Naive thymus-derived CD8-positive, alpha-beta T cell (primary cell): ENCODE measurements at regions not wholly inside any gene's neighbourhood (a gene's known extent, or its start where the extent isn't known, plus 50 kb on each side); places are given as distances from the start of the nearest gene placed in this dataset.
A peak's percentile ranks its signal among the peaks of the same experiment; 100 is the strongest.

Source experiments
- ATAC-seq, 2 donors: fragments of 150-1000 bp; cut with Tn5 transposase in 1 of 2; sonication (Bioruptor Pico), chemical (Tn5 transposase) in 1 of 2; 1 replicate in 1 of 2; 2 replicates in 1 of 2; pipeline ENCODE4 v1.10.0; 2021; ENCODE audit warnings: mild to moderate bottlenecking in 2 of 2, moderate library complexity in 2 of 2
- POLR2A ChIA-PET: fragments of 350-600 bp; sonication (Branson Sonifier 250); formaldehyde crosslinking; loops from one replicate; lab custom pipeline; 2021; ENCODE audit warnings: antibody characterized with exemption; lab: Charles Lee
- DNase-seq, 10 donors: peaks; one replicate each; pipeline versions ENCODE4 v3.0.0 to v3.0.0-alpha.2; 2020 to 2022
- H3K27ac Mint-ChIP-seq, 10 donors: one replicate each; pipeline ENCODE4 v1.8.0; 2020 to 2022; ENCODE audit warnings: mild to moderate bottlenecking in 10 of 10, mixed read lengths in 10 of 10, moderate library complexity in 4 of 10, inconsistent platforms in 1 of 10
- H3K27me3 Mint-ChIP-seq, 5 donors: one replicate each; pipeline ENCODE4 v1.8.0; 2021 to 2022; ENCODE audit warnings: mixed read lengths in 5 of 5
- H3K36me3 Mint-ChIP-seq, 3 donors: one replicate each; pipeline ENCODE4 v1.8.0; 2020 to 2022; ENCODE audit warnings: mixed read lengths in 3 of 3, mild to moderate bottlenecking in 2 of 3, inconsistent platforms in 1 of 3
- H3K4me1 Mint-ChIP-seq, 4 donors: one replicate each; pipeline ENCODE4 v1.8.0; 2021 to 2022; ENCODE audit warnings: mixed read lengths in 4 of 4
- H3K4me3 Mint-ChIP-seq, 10 donors: one replicate each; pipeline ENCODE4 v1.8.0; 2020 to 2022; ENCODE audit warnings: mild to moderate bottlenecking in 10 of 10, mixed read lengths in 10 of 10, moderate library complexity in 6 of 10, inconsistent platforms in 1 of 10
- H3K9me3 Mint-ChIP-seq, 9 donors: one replicate each; pipeline ENCODE4 v1.8.0; 2020 to 2022; ENCODE audit warnings: mixed read lengths in 9 of 9, mild to moderate bottlenecking in 3 of 9, inconsistent platforms in 1 of 9, moderate library complexity in 1 of 9

GRCh38 chr1:108049178-108049819 lies 84.3 kb upstream of the VAV3 start:
- H3K27me3 Mint-ChIP-seq, result peaks cover 0 to 1% (median 0%) of the 10 kb centered on the region in 5 donors
- H3K27ac Mint-ChIP-seq, result peak overlapping the region in 4 of 10 donors; percentile 3 to 56 (median 28)
- H3K36me3 Mint-ChIP-seq, result peaks cover 0 to 1% (median 0%) of the 10 kb centered on the region in 3 donors
- peak in 1 of 2 donors; percentile 22 for ATAC-seq
- H3K4me1 Mint-ChIP-seq, result peaks cover 15 to 22% (median 20%) of the 10 kb centered on the region in 4 donors
- no peaks in the 10 kb centered on the region for H3K9me3 Mint-ChIP-seq
- H3K4me3 Mint-ChIP-seq, result peak overlapping the region in 6 of 10 donors; percentile 2 to 46 (median 20)
- peak in 3 of 10 donors; percentile 6 to 23 (median 19) for DNase-seq
- POLR2A ChIA-PET, result interaction anchor here (0.6 kb wide), 1 partner anchor 62 kb away, joined by 3 read pairs; no protein-coding TSS in a partner anchor

GRCh38 chr1:108048301-108049177 lies 83.6 kb upstream of the VAV3 start:
- peaks cover 0 to 1% (median 0%) of the 10 kb centered on the region in 5 donors for H3K27me3 Mint-ChIP-seq
- H3K4me3 Mint-ChIP-seq, result peak overlapping the region in 5 of 10 donors; percentile 1 to 27 (median 19)
- DNase-seq (no peak), ATAC-seq (no peak)
- H3K27ac Mint-ChIP-seq, result peak overlapping the region in 3 of 10 donors; percentile 22 to 34 (median 33)
- no peaks in the 10 kb centered on the region for H3K9me3 Mint-ChIP-seq
- POLR2A ChIA-PET, result interaction anchor here (0.6 kb wide), 1 partner anchor 63 kb away, joined by 3 read pairs; no protein-coding TSS in a partner anchor
- peaks cover 22 to 27% (median 26%) of the 10 kb centered on the region in 4 donors for H3K4me1 Mint-ChIP-seq
- H3K36me3 Mint-ChIP-seq, result peaks cover 0 to 1% (median 0%) of the 10 kb centered on the region in 3 donors

- POLR2A ChIA-PET, result no interaction called here
- Mint-ChIP-seq H3K27me3 (peaks cover 0 to 1% (median 0%) of the 10 kb centered on the region in 5 donors), H3K4me3 (peak overlapping the region in 1 of 10 donors; percentile 26)
Observed at GRCh38 chr1:108047085-108047484, 82.1 kb upstream of the VAV3 start.

GRCh38 chr1:108046026-108046425 lies 81.0 kb upstream of the VAV3 start:
- DNase-seq (no peak), ATAC-seq (no peak)
- Mint-ChIP-seq H3K27me3 (peaks cover 0 to 1% (median 0%) of the 10 kb centered on the region in 5 donors), H3K36me3 (peaks cover 0 to 1% (median 0%) of the 10 kb centered on the region in 3 donors), H3K4me3 (no peak overlapping the region), H3K4me1 (peaks cover 32 to 45% (median 41%) of the 10 kb centered on the region in 4 donors), H3K27ac (peak overlapping the region in 1 of 10 donors; percentile 37), H3K9me3 (no peaks in the 10 kb centered on the region)
- POLR2A ChIA-PET, result no interaction called here

More at GRCh38 chr1:108047085-108047484, 82.1 kb upstream of the VAV3 start:
- no peak for DNase-seq
- H3K27ac Mint-ChIP-seq, result peak overlapping the region in 1 of 10 donors; percentile 73
- H3K36me3 Mint-ChIP-seq, result peaks cover 0 to 1% (median 0%) of the 10 kb centered on the region in 3 donors
- peaks cover 27 to 35% (median 31%) of the 10 kb centered on the region in 4 donors for H3K4me1 Mint-ChIP-seq
- no peaks in the 10 kb centered on the region for H3K9me3 Mint-ChIP-seq
- ATAC-seq, result no peak

DNA sequence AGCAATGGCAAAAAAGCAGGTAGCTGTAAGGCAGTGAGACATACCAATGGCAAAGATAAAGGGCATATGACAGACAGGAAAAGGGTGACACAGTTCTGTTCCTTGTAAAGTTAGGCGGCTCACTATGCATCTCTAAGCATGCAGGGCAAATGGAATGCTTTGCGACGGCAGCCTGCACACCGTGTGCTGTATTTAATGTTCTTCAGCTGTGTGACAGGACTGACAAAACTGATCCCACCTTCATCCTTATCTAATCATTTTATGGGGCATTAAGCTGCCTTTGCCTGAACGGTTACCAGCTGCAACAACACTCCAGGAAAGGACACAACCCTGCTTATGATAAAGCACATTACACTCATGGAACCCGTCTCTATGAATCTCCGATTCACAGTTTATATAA lies 80.5 kb upstream of the VAV3 start:
- ATAC-seq (peak in 1 of 2 donors; percentile 45), DNase-seq (no peak)
- Mint-ChIP-seq H3K9me3 (no peaks in the 10 kb centered on the region), H3K36me3 (peaks cover 0 to 1% (median 0%) of the 10 kb centered on the region in 3 donors), H3K4me3 (peak overlapping the region in 1 of 10 donors; percentile 22), H3K27ac (peak overlapping the region in 6 of 10 donors; percentile 15 to 78 (median 45)), H3K4me1 (peaks cover 32 to 45% (median 44%) of the 10 kb centered on the region in 4 donors), H3K27me3 (peaks cover 0 to 1% (median 0%) of the 10 kb centered on the region in 5 donors)
- POLR2A ChIA-PET, result no interaction called here

DNA sequence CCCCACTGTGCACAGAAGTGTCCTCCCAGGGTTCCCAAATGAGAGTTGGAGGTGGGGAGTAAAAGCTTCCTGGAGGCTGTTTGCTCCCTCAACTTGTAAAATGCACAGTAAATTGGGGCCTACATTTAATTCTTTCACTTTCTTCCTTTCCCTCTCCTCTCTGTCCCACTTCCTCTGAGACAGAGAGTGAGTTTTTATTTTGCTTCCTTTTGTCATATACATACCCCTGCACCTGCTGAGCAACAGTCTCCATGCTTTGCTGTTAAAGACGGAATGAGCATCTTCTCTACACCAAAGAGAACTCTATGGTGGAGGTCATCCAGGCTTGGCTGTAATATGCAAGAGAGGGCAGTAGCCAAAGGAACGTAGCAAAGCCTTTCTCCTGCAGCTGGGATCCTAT lies 79.3 kb upstream of the VAV3 start:
- H3K4me1 Mint-ChIP-seq, result peaks cover 22 to 45% (median 44%) of the 10 kb centered on the region in 4 donors
- no peak for DNase-seq
- H3K36me3 Mint-ChIP-seq, result peaks cover 0 to 1% (median 0%) of the 10 kb centered on the region in 3 donors
- POLR2A ChIA-PET, result no interaction called here
- H3K27me3 Mint-ChIP-seq, result peaks cover 0 to 1% (median 0%) of the 10 kb centered on the region in 5 donors
- H3K4me3 Mint-ChIP-seq, result peak overlapping the region in 3 of 10 donors; percentile 18 to 51 (median 29)
- H3K27ac Mint-ChIP-seq, result peak overlapping the region in 7 of 10 donors; percentile 0 to 57 (median 32)
- H3K9me3 Mint-ChIP-seq, result no peaks in the 10 kb centered on the region
- ATAC-seq, result no peak

DNA sequence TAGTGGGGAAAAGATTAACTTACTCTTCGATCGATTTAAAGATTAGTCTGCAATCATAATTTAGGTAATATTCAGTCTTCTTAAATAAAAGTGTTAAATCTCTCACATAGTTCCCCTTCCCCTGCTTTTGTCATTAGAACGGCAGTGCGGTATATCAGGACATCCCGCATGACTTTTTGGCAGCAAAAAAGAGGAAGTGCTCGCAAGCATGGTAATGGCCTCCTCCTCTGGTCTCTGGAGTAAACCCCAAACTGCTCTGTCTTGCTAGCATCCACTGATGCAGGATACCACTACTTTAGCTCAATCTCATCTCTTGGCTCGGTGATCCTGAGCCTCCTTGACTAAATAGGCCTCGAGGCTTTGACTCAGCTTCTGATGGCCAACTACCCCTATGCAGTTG lies 78.7 kb upstream of the VAV3 start:
- Mint-ChIP-seq H3K4me1 (peaks cover 22 to 45% (median 44%) of the 10 kb centered on the region in 4 donors), H3K27me3 (peaks cover 0 to 1% (median 0%) of the 10 kb centered on the region in 5 donors), H3K4me3 (no peak overlapping the region), H3K27ac (peak overlapping the region in 6 of 10 donors; percentile 0 to 57 (median 34)), H3K9me3 (no peaks in the 10 kb centered on the region), H3K36me3 (peaks cover 0 to 1% (median 0%) of the 10 kb centered on the region in 3 donors)
- ATAC-seq (no peak), DNase-seq (no peak)
- POLR2A ChIA-PET, result no interaction called here

- POLR2A ChIA-PET, result no interaction called here
- ATAC-seq (no peak), DNase-seq (no peak)
- H3K9me3 Mint-ChIP-seq, result no peaks in the 10 kb centered on the region
- H3K4me1 Mint-ChIP-seq, result peaks cover 22 to 45% (median 44%) of the 10 kb centered on the region in 4 donors
- peak overlapping the region in 4 of 10 donors; percentile 36 to 66 (median 61) for H3K27ac Mint-ChIP-seq
- H3K27me3 Mint-ChIP-seq, result peaks cover 0 to 1% (median 0%) of the 10 kb centered on the region in 5 donors
- H3K4me3 Mint-ChIP-seq, result peak overlapping the region in 1 of 10 donors; percentile 18
- H3K36me3 Mint-ChIP-seq, result peaks cover 0 to 1% (median 0%) of the 10 kb centered on the region in 3 donors
Observed at GRCh38 chr1:108042610-108043009, 77.6 kb upstream of the VAV3 start.

DNA sequence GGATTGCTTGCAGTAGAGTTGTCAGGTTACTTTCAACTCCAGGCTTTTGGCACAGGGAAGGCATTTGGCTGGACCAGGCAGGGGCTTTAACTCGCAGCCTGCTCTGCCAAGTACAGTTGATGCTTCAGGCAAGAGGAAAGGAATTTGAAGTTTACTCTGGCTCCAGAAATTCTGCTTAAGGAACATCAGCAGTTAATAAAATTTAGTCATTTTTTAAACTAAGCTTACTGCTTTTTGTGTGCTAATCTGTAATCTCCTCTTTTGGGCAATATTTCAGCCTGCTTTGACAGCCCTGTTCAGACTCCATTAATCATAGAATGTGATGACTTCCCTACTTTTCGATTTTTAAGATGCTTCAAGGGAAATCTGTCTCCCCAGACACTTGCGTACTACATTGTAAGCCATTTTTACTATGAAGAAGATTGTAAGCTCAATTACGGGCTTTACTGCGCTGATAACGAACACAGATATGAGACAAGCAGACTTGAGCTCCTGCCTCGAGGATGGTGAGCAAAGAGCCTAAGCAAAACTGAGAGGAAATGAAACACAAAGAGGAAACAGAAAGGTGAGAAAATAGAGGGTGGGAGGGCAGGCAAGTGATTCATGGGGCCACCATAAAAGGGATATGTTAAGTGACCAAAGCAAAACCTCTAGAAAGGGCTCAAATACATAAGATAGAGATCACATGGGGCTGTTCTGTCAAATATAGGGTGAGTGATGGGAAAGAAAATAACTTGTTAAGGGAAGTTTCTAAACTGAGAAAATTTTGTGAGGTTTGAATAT lies 76.6 kb upstream of the VAV3 start:
- ATAC-seq (peak in 1 of 2 donors; percentile 42), DNase-seq (peak in 1 of 10 donors; percentile 12)
- POLR2A ChIA-PET, result interaction anchor here (0.9 kb wide), 1 partner anchor 74 kb away, joined by 3 read pairs; no protein-coding TSS in a partner anchor
- Mint-ChIP-seq H3K9me3 (no peaks in the 10 kb centered on the region), H3K4me3 (peak overlapping the region in 9 of 10 donors; percentile 1 to 52 (median 37)), H3K27me3 (peaks cover 0 to 1% (median 0%) of the 10 kb centered on the region in 5 donors), H3K4me1 (peaks cover 20 to 45% (median 44%) of the 10 kb centered on the region in 4 donors), H3K36me3 (peaks cover 0 to 1% (median 0%) of the 10 kb centered on the region in 3 donors), H3K27ac (peak overlapping the region; percentile 6 to 81 (median 72))

GRCh38 chr1:108038653-108039236 lies 73.8 kb upstream of the VAV3 start:
- no peaks in the 10 kb centered on the region for H3K27me3 Mint-ChIP-seq
- H3K9me3 Mint-ChIP-seq, result no peaks in the 10 kb centered on the region
- DNase-seq, result no peak
- ATAC-seq, result no peak
- H3K4me3 Mint-ChIP-seq, result no peak overlapping the region
- H3K36me3 Mint-ChIP-seq, result no peaks in the 10 kb centered on the region
- H3K4me1 Mint-ChIP-seq, result peaks cover 6 to 25% (median 19%) of the 10 kb centered on the region in 4 donors
- POLR2A ChIA-PET, result no interaction called here
- H3K27ac Mint-ChIP-seq, result no peak overlapping the region

DNA sequence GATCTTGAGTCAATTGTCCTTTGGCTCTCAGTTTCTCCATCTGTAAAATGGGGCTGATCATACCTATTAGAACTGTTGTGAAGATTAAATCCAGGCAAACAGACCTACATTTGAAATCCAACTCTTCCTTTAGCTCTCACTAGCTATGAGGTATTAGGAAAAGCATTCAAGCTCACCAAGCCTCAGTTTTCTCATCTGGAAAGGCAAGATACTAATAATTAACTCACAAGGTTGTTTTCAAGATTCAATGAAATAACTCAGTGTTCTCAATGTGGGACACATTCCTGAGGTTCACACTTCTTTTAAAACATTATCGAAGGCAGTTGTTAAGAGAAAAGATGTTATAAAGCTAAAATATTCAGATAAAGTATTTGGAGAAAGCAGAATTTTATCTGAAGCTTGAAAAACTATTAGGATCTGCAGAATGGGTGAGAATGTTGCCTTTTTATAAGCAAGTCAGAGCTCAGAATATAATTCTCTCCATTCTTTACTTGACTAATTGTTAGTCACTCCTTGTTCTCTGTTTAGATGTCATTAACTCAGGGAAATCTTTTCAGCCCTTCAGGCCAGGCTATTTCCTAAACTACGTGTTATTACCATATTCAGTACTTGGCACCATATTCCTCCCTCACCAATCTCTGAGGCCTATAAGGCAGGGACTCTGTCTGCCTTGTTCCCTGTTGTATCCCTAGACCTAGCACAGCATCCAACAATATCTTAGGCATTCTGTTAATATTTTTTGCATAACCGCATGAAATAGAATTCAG lies 72.0 kb upstream of the VAV3 start:
- Mint-ChIP-seq H3K27ac (peak overlapping the region in 1 of 10 donors; percentile 3), H3K4me3 (no peak overlapping the region), H3K27me3 (no peaks in the 10 kb centered on the region), H3K36me3 (no peaks in the 10 kb centered on the region), H3K4me1 (peaks cover 6 to 13% (median 11%) of the 10 kb centered on the region in 4 donors), H3K9me3 (no peaks in the 10 kb centered on the region)
- DNase-seq (no peak), ATAC-seq (no peak)
- POLR2A ChIA-PET, result no interaction called here
